GM12878 (cell line): ENCODE measurements at regions not wholly inside any gene's neighbourhood (a gene's known extent, or its start where the extent isn't known, plus 50 kb on each side); places are given as distances from the start of the nearest gene placed in this dataset.

ENCODE experiments used
- ATAC-seq: fragments of 200-7000 bp; cut with Tn5 transposase; 3 replicates; pipeline ENCODE4 v1.9.1; 2020; ENCODE audit warnings: mild to moderate bottlenecking, moderate library complexity
- BruUV-seq: library from RNA; stranded (reverse); fragments of 400-500 nt; replicated peaks from 2 replicates; lab custom pipeline; 2021; lab: Mats Ljungman, UMichigan
- CTCF ChIA-PET: fragments of 300-600 bp; sonication (Branson Sonifier 250); formaldehyde crosslinking; extraction: SDS; loops from one replicate; lab custom pipeline; 2021; ENCODE audit warnings: inconsistent platforms; lab: Yijun Ruan, JAX
- POLR2A ChIA-PET: fragments of 350-600 bp; formaldehyde crosslinking; extraction: SDS; loops from one replicate; lab custom pipeline; 2021; ENCODE audit warnings: inconsistent platforms; lab: Charles Lee
- RAD21 ChIA-PET: fragments of 300-600 bp; sonication (Branson Sonifier 250); formaldehyde crosslinking; loops from one replicate; lab custom pipeline; 2023; ENCODE audit warnings: antibody characterized with exemption; ENCODE audit not compliant: unreplicated experiment; lab: Charles Lee
- SMC1A ChIA-PET: fragments of 300-600 bp; sonication (Branson Sonifier 250); formaldehyde crosslinking; loops from one replicate; lab custom pipeline; 2023; ENCODE audit not compliant: unreplicated experiment, uncharacterized antibody; lab: Charles Lee
- DNase-seq: peaks from one replicate; pipeline ENCODE4 v3.0.0-alpha.2; 2011; ENCODE audit warnings: low read depth, low spot score
- FAIRE-seq: peaks from 3 replicates; lab custom pipeline; 2011; peaks lifted over from hg19 to GRCh38; lab: Jason Lieb, UNC
- H2AFZ ChIP-seq: 2 replicates; pipeline ENCODE4 v1.6.0; 2011; ENCODE audit warnings: low read depth, low read length, control low read depth; ENCODE audit not compliant: control insufficient read depth
- H3K27ac ChIP-seq: 2 replicates; pipeline ENCODE4 v1.5.1; 2011; ENCODE audit warnings: control low read depth; ENCODE audit not compliant: control insufficient read depth, insufficient read depth
- H3K27me3 ChIP-seq, 2 experiments: replicated peaks in 1 of 2; 2 replicates each; pipeline versions ENCODE4 v1.6.0 to v1.6.1; 2011; ENCODE audit warnings: low read length in 1 of 2; ENCODE audit not compliant: control insufficient read depth in 2 of 2, insufficient read depth in 2 of 2
- H3K36me3 ChIP-seq, 2 experiments: 2 replicates each; pipeline ENCODE4 v1.5.1; 2011; ENCODE audit warnings: low read length in 1 of 2; ENCODE audit not compliant: control insufficient read depth in 2 of 2, insufficient read depth in 2 of 2
- H3K4me1 ChIP-seq: 2 replicates; pipeline ENCODE4 v1.6.1; 2011; ENCODE audit warnings: mild to moderate bottlenecking, low read length, moderate library complexity, mixed read lengths; ENCODE audit not compliant: control insufficient read depth, insufficient read depth
- H3K4me2 ChIP-seq: 2 replicates; pipeline ENCODE4 v1.6.0; 2011; ENCODE audit warnings: control low read depth; ENCODE audit not compliant: control insufficient read depth, insufficient read depth
- H3K4me3 ChIP-seq: fragments of 200-600 bp; sonication (generic); 2 replicates; pipeline ENCODE4 v1.5.1; 2016
- H3K79me2 ChIP-seq: 2 replicates; pipeline ENCODE4 v1.6.0; 2011; ENCODE audit warnings: low read length; ENCODE audit not compliant: control insufficient read depth, insufficient read depth
- H3K9ac ChIP-seq: 2 replicates; pipeline ENCODE4 v1.8.0; 2011; ENCODE audit warnings: low read length, control low read depth, mixed read lengths; ENCODE audit not compliant: control insufficient read depth, insufficient read depth
- H3K9me3 ChIP-seq: replicated peaks from 3 replicates; pipeline ENCODE4 v1.5.1; 2011; ENCODE audit warnings: mild to moderate bottlenecking, low read length; ENCODE audit not compliant: control insufficient read depth, insufficient read depth
- H4K20me1 ChIP-seq: 2 replicates; pipeline ENCODE4 v1.6.0; 2011; ENCODE audit not compliant: control insufficient read depth, insufficient read depth
- CHD1 ChIP-seq: IDR thresholded peaks from 2 replicates; pipeline ENCODE4 v1.6.1; 2012; ENCODE audit warnings: low read depth, low read length, improper control_type of control experiment
- FOS ChIP-seq: IDR thresholded peaks from 3 replicates; pipeline ENCODE4 v1.6.1; 2011; ENCODE audit warnings: borderline replicate concordance; ENCODE audit not compliant: insufficient read length; ENCODE audit errors: extremely low read depth
- GABPA ChIP-seq: IDR thresholded peaks from 2 replicates; pipeline ENCODE4 v1.6.1; 2014; ENCODE audit warnings: antibody characterized with exemption, low read depth, mild to moderate bottlenecking, inconsistent platforms
- HDGF ChIP-seq: fragments of 450-650 bp; IDR thresholded peaks from 2 replicates; pipeline ENCODE4 v1.6.1; 2016; ENCODE audit warnings: antibody characterized with exemption
- JUNB ChIP-seq: IDR thresholded peaks from 2 replicates; pipeline ENCODE4 v1.6.1; 2016; ENCODE audit warnings: antibody characterized with exemption, mild to moderate bottlenecking
- MYC ChIP-seq: IDR thresholded peaks from 2 replicates; pipeline ENCODE4 v1.6.1; 2011; ENCODE audit warnings: mild to moderate bottlenecking, low read length, moderate library complexity, inconsistent platforms; ENCODE audit not compliant: insufficient read depth, insufficient replicate concordance, insufficient read length, severe bottlenecking
- PAX8 ChIP-seq: fragments of 450-650 bp; IDR thresholded peaks from 2 replicates; pipeline ENCODE4 v1.6.1; 2017; ENCODE audit warnings: mild to moderate bottlenecking, moderate library complexity
- SP1 ChIP-seq: IDR thresholded peaks from one replicate; pipeline ENCODE4 v1.6.1; 2011; ENCODE audit warnings: low read depth, low read length
- ZNF217 ChIP-seq: fragments of 450-650 bp; IDR thresholded peaks from 2 replicates; pipeline ENCODE4 v1.6.1; 2017; ENCODE audit warnings: antibody characterized with exemption, mild to moderate bottlenecking
- WGBS: methylation state at CpG from one replicate; pipeline ENCODE4 v1.1.6; 2016; ENCODE audit warnings: low lambda C conversion rate; ENCODE audit not compliant: insufficient replicate concordance, insufficient coverage; ENCODE audit errors: missing lambda C conversion rate; 5-methylcytosine and 5-hydroxymethylcytosine counted together
- in situ Hi-C: fragments of 300-500 bp; cut with MboI; formaldehyde crosslinking; loops from 9 replicates; pipeline ENCODE4 v1.14.3; 2018; ENCODE audit warnings: mixed read lengths
- intact Hi-C: fragments of 100-400 bp; cut with micrococcal nuclease; formaldehyde crosslinking; loops from one replicate; pipeline ENCODE4 v1.14.2; 2022; ENCODE audit not compliant: unreplicated experiment
- TF ChIP-seq, protein P1 (sequence below): fragments of 450-650 bp; IDR thresholded peaks from 2 replicates; pipeline ENCODE4 v1.6.1; 2017; ENCODE audit warnings: antibody characterized with exemption, mild to moderate bottlenecking, moderate library complexity

DNA sequence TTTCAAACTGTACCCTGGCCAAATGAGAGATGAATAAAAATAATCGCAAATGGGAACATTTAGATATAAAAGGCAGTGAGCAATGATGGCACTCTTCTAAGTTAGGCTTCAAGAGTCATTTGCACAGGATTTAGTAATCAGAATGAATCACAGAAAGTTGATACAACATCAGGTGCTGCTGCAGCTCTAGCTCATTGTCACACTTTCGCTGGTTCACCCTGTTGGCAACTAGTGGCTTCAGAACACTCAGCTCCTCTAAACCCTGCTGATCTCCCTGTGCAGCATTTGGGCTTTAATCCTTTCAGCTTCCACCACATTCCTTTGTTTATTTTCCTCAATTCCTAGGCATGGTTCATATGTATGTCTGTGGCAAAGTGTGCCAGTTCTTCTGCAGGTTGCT lies 2071.2 kb upstream of the CDH6 start:
- TF ChIP-seq ZNF217 (no peak), CHD1 (no peak), FOS (no peak), PAX8 (no peak), SP1 (no peak), MYC (no peak), GABPA (no peak), JUNB (no peak), HDGF (no peak)
- TF ChIP-seq, protein P1, sequence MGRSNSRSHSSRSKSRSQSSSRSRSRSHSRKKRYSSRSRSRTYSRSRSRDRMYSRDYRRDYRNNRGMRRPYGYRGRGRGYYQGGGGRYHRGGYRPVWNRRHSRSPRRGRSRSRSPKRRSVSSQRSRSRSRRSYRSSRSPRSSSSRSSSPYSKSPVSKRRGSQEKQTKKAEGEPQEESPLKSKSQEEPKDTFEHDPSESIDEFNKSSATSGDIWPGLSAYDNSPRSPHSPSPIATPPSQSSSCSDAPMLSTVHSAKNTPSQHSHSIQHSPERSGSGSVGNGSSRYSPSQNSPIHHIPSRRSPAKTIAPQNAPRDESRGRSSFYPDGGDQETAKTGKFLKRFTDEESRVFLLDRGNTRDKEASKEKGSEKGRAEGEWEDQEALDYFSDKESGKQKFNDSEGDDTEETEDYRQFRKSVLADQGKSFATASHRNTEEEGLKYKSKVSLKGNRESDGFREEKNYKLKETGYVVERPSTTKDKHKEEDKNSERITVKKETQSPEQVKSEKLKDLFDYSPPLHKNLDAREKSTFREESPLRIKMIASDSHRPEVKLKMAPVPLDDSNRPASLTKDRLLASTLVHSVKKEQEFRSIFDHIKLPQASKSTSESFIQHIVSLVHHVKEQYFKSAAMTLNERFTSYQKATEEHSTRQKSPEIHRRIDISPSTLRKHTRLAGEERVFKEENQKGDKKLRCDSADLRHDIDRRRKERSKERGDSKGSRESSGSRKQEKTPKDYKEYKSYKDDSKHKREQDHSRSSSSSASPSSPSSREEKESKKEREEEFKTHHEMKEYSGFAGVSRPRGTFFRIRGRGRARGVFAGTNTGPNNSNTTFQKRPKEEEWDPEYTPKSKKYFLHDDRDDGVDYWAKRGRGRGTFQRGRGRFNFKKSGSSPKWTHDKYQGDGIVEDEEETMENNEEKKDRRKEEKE, result no peak
- no peaks in the 10 kb centered on the region for H3K4me1 ChIP-seq
- H3K27ac ChIP-seq, result no peak overlapping the region
- H3K9me3 ChIP-seq, result no peaks in the 10 kb centered on the region
- no peak overlapping the region for H3K4me3 ChIP-seq
- H2AFZ ChIP-seq, result no peak overlapping the region
- RAD21 ChIA-PET, result no interaction called here
- H3K36me3 ChIP-seq, result no peaks in the 10 kb centered on the region
- BruUV-seq, result no TSS peak
- POLR2A ChIA-PET, result no interaction called here
- FAIRE-seq (no peak), ATAC-seq (no peak), DNase-seq (no peak)
- CTCF ChIA-PET, result no interaction called here
- intact Hi-C loops (no loop called here), in situ Hi-C loops (no loop called here)
- no peaks in the 10 kb centered on the region for H3K27me3 ChIP-seq
- no peaks in the 10 kb centered on the region for H4K20me1 ChIP-seq
- SMC1A ChIA-PET, result no interaction called here
- H3K79me2 ChIP-seq, result no peaks in the 10 kb centered on the region
- 38% methylated on average over 2 of the region's 2 CpGs for WGBS
- no peak overlapping the region for H3K4me2 ChIP-seq
- H3K9ac ChIP-seq, result no peak overlapping the region
